IMR-90 (cell line): ENCODE measurements at regions not wholly inside any gene's neighbourhood (a gene's known extent, or its start where the extent isn't known, plus 50 kb on each side); places are given as distances from the start of the nearest gene placed in this dataset.

Experiments used
- CEBPB ChIP-seq: IDR thresholded peaks from 2 replicates; pipeline ENCODE4 v1.6.1; 2012; ENCODE audit warnings: low read depth, low read length, improper control_type of control experiment
- CHD1 ChIP-seq: IDR thresholded peaks from 2 replicates; pipeline ENCODE4 v1.6.1; 2012; ENCODE audit warnings: low read depth, low read length, improper control_type of control experiment
- CTCF ChIP-seq: conservative IDR thresholded peaks from 2 replicates; pipeline ENCODE4 v1.5.1; 2012; ENCODE audit warnings: mild to moderate bottlenecking, low read depth, low read length, improper control_type of control experiment
- ELK1 ChIP-seq: fragments of 150-350 bp; IDR thresholded peaks from 2 replicates; pipeline ENCODE4 v1.6.1; 2016; ENCODE audit warnings: low read depth, mild to moderate bottlenecking, low read length, moderate library complexity, borderline replicate concordance
- FOS ChIP-seq: fragments of 150-350 bp; IDR thresholded peaks from 2 replicates; pipeline ENCODE4 v1.6.1; 2016; ENCODE audit warnings: low read depth, low read length
- MAZ ChIP-seq: IDR thresholded peaks from 2 replicates; pipeline ENCODE4 v1.6.1; 2012; ENCODE audit warnings: low read depth, mild to moderate bottlenecking, low read length, improper control_type of control experiment, moderate library complexity, borderline replicate concordance
- MXI1 ChIP-seq: IDR thresholded peaks from 2 replicates; pipeline ENCODE4 v1.6.1; 2012; ENCODE audit warnings: low read depth, mild to moderate bottlenecking, low read length, moderate library complexity, borderline replicate concordance
- NFE2L2 ChIP-seq: fragments of 150-350 bp; IDR thresholded peaks from 2 replicates; pipeline ENCODE4 v1.6.1; 2016; ENCODE audit warnings: low read depth, mild to moderate bottlenecking, low read length
- POLR2A ChIP-seq: IDR thresholded peaks from 2 replicates; pipeline ENCODE4 v1.6.1; 2012; ENCODE audit warnings: mild to moderate bottlenecking, low read depth, low read length
- RAD21 ChIP-seq: IDR thresholded peaks from 2 replicates; pipeline ENCODE4 v1.6.1; 2012; ENCODE audit warnings: low read length, improper control_type of control experiment
- RCOR1 ChIP-seq: IDR thresholded peaks from 2 replicates; pipeline ENCODE4 v1.6.1; 2012; ENCODE audit warnings: mild to moderate bottlenecking, low read length, improper control_type of control experiment; ENCODE audit not compliant: insufficient replicate concordance
- RFX5 ChIP-seq: IDR thresholded peaks from 2 replicates; pipeline ENCODE4 v1.8.0; 2012; ENCODE audit warnings: low read depth, mild to moderate bottlenecking, low read length, moderate library complexity
- SMC3 ChIP-seq: fragments of 150-350 bp; IDR thresholded peaks from 2 replicates; pipeline ENCODE4 v1.6.1; 2016; ENCODE audit warnings: low read depth, mild to moderate bottlenecking, antibody characterized with exemption, low read length, moderate library complexity
- USF2 ChIP-seq: fragments of 150-350 bp; IDR thresholded peaks from 2 replicates; pipeline ENCODE4 v1.6.1; 2017; ENCODE audit warnings: mild to moderate bottlenecking, antibody characterized with exemption, low read length, low read depth

GRCh38 chr13:78460176-78460575, 143.2 kb downstream of the POU4F1 start:
- TF ChIP-seq CTCF (no peak), POLR2A (no peak), ELK1 (no peak), CEBPB (no peak), USF2 (no peak), RCOR1 (no peak), RFX5 (no peak), RAD21 (no peak), SMC3 (no peak), MXI1 (no peak), NFE2L2 (no peak), CHD1 (no peak), FOS (no peak), MAZ (no peak)
